Osteocyte (in vitro differentiated cells): ENCODE measurements at regions not wholly inside any gene's neighbourhood (a gene's known extent, or its start where the extent isn't known, plus 50 kb on each side); places are given as distances from the start of the nearest gene placed in this dataset.

Experiments
- DNase-seq: peaks from one replicate; pipeline ENCODE4 v3.0.0; 2021; ENCODE audit warnings: mixed read lengths; ENCODE audit not compliant: unreplicated experiment; ENCODE audit errors: extremely low spot score
- H3K27ac Mint-ChIP-seq: one replicate; pipeline ENCODE4 v1.8.0; 2021; ENCODE audit warnings: mild to moderate bottlenecking, mixed read lengths; ENCODE audit not compliant: unreplicated experiment
- H3K27me3 Mint-ChIP-seq: one replicate; pipeline ENCODE4 v1.8.0; 2021; ENCODE audit warnings: mixed read lengths; ENCODE audit not compliant: unreplicated experiment
- H3K36me3 Mint-ChIP-seq: one replicate; pipeline ENCODE4 v1.8.0; 2021; ENCODE audit warnings: mixed read lengths; ENCODE audit not compliant: unreplicated experiment
- H3K4me1 Mint-ChIP-seq: one replicate; pipeline ENCODE4 v1.8.0; 2021; ENCODE audit warnings: mixed read lengths; ENCODE audit not compliant: unreplicated experiment
- H3K4me3 Mint-ChIP-seq: one replicate; pipeline ENCODE4 v1.8.0; 2021; ENCODE audit warnings: mild to moderate bottlenecking, moderate library complexity, mixed read lengths; ENCODE audit not compliant: unreplicated experiment
- H3K9me3 Mint-ChIP-seq: one replicate; pipeline ENCODE4 v1.8.0; 2021; ENCODE audit warnings: mixed read lengths; ENCODE audit not compliant: unreplicated experiment
- TF ChIP-seq, protein P1 (sequence below): fragments of 200-600 bp; sonication (generic); IDR thresholded peaks from 2 replicates; pipeline ENCODE4 v1.5.0; 2021; ENCODE audit warnings: antibody characterized with exemption, mild to moderate bottlenecking, moderate library complexity

DNA sequence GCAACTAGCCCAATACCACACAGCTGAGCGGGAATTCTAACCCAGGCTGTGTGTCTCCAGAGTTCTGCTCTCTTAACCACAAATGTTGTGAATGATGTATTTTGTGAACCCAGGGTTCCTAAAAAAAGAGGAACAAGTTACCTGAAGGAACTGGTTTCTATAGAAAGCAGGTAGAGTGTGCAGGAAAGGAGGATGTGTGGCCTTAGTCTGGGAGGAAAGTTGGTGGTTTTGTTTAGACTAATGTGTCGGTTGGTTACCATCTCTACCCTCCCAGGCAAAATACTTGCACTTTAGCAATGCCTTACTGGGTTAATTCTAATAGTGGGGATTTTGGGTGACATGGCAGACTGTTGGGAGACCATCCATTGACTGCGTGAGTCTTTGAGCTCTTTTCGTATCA, 143.3 kb downstream of the SCP2D1 start:
- H3K27ac Mint-ChIP-seq, result no peak overlapping the region
- TF ChIP-seq, protein P1, sequence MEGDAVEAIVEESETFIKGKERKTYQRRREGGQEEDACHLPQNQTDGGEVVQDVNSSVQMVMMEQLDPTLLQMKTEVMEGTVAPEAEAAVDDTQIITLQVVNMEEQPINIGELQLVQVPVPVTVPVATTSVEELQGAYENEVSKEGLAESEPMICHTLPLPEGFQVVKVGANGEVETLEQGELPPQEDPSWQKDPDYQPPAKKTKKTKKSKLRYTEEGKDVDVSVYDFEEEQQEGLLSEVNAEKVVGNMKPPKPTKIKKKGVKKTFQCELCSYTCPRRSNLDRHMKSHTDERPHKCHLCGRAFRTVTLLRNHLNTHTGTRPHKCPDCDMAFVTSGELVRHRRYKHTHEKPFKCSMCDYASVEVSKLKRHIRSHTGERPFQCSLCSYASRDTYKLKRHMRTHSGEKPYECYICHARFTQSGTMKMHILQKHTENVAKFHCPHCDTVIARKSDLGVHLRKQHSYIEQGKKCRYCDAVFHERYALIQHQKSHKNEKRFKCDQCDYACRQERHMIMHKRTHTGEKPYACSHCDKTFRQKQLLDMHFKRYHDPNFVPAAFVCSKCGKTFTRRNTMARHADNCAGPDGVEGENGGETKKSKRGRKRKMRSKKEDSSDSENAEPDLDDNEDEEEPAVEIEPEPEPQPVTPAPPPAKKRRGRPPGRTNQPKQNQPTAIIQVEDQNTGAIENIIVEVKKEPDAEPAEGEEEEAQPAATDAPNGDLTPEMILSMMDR, result no peak

DNA sequence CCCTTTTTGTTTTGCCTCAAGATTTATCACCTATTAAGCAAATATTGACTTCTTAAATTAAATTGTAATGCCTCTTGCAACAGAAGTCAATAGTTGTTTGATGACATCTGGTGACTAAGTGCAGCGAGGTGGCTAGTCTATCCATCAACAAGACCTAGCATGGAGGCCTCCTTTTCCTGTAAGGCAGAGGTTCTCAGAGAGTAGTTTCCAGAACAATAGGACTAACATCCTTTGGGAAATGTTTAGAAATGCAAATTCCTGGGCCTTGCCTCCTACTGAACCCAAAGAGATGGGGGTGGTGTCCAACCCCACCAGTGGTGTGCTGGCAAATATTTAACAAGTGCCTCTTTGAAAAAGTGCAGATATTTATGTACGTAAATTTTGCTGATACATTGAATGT, 143.7 kb downstream of the SCP2D1 start:
- Mint-ChIP-seq H3K27ac (no peak overlapping the region), H3K9me3 (peaks cover 12% of the 10 kb centered on the region), H3K36me3 (no peaks in the 10 kb centered on the region), H3K4me3 (no peak overlapping the region), H3K4me1 (no peaks in the 10 kb centered on the region), H3K27me3 (no peaks in the 10 kb centered on the region)
- DNase-seq, result no peak
- TF ChIP-seq, protein P1, result no peak

More for the DNA sequence above, 143.3 kb downstream of the SCP2D1 start:
- no peaks in the 10 kb centered on the region for H3K4me1 Mint-ChIP-seq
- no peaks in the 10 kb centered on the region for H3K36me3 Mint-ChIP-seq
- DNase-seq, result no peak
- no peak overlapping the region for H3K4me3 Mint-ChIP-seq
- H3K9me3 Mint-ChIP-seq, result peaks cover 12% of the 10 kb centered on the region
- H3K27me3 Mint-ChIP-seq, result no peaks in the 10 kb centered on the region

DNA sequence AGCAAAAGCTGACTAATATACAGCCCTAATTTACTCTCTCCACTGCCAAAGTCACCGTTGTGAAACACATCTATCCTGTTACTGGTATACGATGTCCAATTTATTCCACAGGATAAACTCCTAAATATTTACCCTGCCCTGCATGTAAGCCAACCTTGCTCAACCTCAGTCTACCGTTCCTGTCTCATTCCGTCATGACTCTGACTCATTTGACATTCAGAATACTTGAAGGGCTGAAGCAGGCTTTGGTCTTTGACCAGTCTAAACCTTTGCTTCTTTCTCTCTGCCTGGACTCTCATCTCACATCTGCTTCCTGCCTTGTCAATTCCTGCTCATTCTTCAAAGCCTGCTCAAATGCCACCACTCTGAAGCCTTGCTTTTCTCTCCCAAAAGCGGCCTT, 157.5 kb downstream of the SCP2D1 start:
- Mint-ChIP-seq H3K4me3 (no peak overlapping the region), H3K9me3 (peaks cover 23% of the 10 kb centered on the region), H3K4me1 (no peaks in the 10 kb centered on the region), H3K27me3 (no peaks in the 10 kb centered on the region), H3K36me3 (no peaks in the 10 kb centered on the region), H3K27ac (no peak overlapping the region)
- TF ChIP-seq, protein P1, result no peak
- DNase-seq, result peak; percentile 46

DNA sequence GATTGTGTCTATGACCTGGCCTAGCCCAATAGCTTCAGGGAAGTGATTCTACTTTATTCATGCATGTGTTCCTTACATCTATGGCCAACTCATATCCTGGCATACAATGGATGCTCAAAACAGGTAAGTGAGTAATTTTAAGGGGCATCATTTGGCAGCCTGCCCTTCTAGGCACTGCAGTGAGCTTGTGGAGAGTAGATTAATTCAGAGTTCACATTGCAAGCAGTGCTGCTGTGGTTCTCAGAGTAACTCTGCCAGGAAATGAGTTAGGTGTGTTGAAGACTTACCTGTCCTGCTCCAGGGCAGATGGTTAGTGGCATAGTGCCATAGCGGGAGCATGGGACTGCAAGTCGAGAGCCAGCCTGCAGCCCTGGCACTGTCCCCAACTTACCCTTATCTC, 158.0 kb downstream of the SCP2D1 start:
- no peaks in the 10 kb centered on the region for H3K4me1 Mint-ChIP-seq
- peaks cover 24% of the 10 kb centered on the region for H3K9me3 Mint-ChIP-seq
- no peak overlapping the region for H3K27ac Mint-ChIP-seq
- H3K4me3 Mint-ChIP-seq, result no peak overlapping the region
- no peaks in the 10 kb centered on the region for H3K27me3 Mint-ChIP-seq
- peak; percentile 66 for DNase-seq
- no peaks in the 10 kb centered on the region for H3K36me3 Mint-ChIP-seq
- TF ChIP-seq, protein P1, result no peak

DNA sequence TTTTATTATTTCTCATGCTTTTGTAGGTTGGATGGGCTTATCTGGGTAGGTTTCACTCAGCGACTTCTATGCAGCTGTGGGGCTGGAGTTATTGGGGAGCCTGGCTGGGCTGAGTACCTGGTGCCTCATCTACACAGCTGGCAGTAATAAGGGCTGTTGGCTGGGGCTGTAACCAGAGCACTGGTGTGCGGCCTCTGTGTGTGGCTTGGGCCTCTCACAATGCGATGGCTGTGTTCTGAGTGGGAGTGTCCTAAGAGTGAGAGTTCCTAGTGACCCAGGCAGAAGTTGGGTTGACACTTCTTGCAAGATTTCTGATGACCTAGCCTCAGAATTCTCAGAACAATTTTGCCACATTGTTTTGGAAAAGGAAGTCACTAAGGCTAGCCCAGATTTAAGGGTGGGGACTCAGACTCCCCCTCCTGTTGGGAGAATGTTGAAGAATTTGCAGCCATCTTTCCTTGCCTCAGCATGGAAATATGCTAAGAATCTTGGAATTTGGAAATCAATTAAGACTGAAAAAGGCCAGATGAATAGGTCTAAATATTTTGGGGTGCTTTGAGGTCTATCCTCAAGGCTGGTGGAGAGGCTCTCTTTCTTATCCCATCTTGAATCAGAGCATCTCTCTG, 158.8 kb downstream of the SCP2D1 start:
- Mint-ChIP-seq H3K9me3 (peaks cover 24% of the 10 kb centered on the region), H3K27me3 (no peaks in the 10 kb centered on the region), H3K27ac (no peak overlapping the region), H3K36me3 (no peaks in the 10 kb centered on the region), H3K4me3 (no peak overlapping the region), H3K4me1 (no peaks in the 10 kb centered on the region)
- TF ChIP-seq, protein P1, result no peak
- DNase-seq, result peak; percentile 64
